Glutamatergic neuron (in vitro differentiated cells): ENCODE measurements at regions not wholly inside any gene's neighbourhood (a gene's known extent, or its start where the extent isn't known, plus 50 kb on each side); places are given as distances from the start of the nearest gene placed in this dataset.

Experiments used
- DNase-seq: peaks from one replicate; pipeline ENCODE4 v3.0.0; 2022
- H3K27ac Mint-ChIP-seq: one replicate; pipeline ENCODE4 v1.8.0; 2020; ENCODE audit warnings: mild to moderate bottlenecking, mixed read lengths, inconsistent platforms; ENCODE audit not compliant: unreplicated experiment
- H3K27me3 Mint-ChIP-seq: one replicate; pipeline ENCODE4 v1.8.0; 2020; ENCODE audit warnings: mild to moderate bottlenecking, moderate library complexity, mixed read lengths, inconsistent platforms; ENCODE audit not compliant: unreplicated experiment
- H3K36me3 Mint-ChIP-seq: one replicate; pipeline ENCODE4 v1.8.0; 2020; ENCODE audit warnings: mild to moderate bottlenecking, mixed read lengths, inconsistent platforms; ENCODE audit not compliant: unreplicated experiment
- H3K4me1 Mint-ChIP-seq: one replicate; pipeline ENCODE4 v1.8.0; 2020; ENCODE audit warnings: mild to moderate bottlenecking, low read depth, mixed read lengths, inconsistent platforms; ENCODE audit not compliant: unreplicated experiment
- H3K4me3 Mint-ChIP-seq: one replicate; pipeline ENCODE4 v1.8.0; 2020; ENCODE audit warnings: mild to moderate bottlenecking, mixed read lengths, inconsistent platforms; ENCODE audit not compliant: unreplicated experiment
- H3K9me3 Mint-ChIP-seq: one replicate; pipeline ENCODE4 v1.8.0; 2020; ENCODE audit warnings: mild to moderate bottlenecking, moderate library complexity, mixed read lengths, inconsistent platforms; ENCODE audit not compliant: unreplicated experiment
- CTCF ChIP-seq: fragments of 200-600 bp; sonication (generic); IDR thresholded peaks from one replicate; pipeline ENCODE4 v1.5.0; 2021; ENCODE audit not compliant: partially characterized antibody, unreplicated experiment

GRCh38 chr21:43274022-43274945, 105.5 kb downstream of the CRYAA start:
- no peak for DNase-seq
- H3K27ac Mint-ChIP-seq, result no peak overlapping the region
- no peak for TF ChIP-seq CTCF
- H3K27me3 Mint-ChIP-seq, result no peaks in the 10 kb centered on the region
- H3K9me3 Mint-ChIP-seq, result peaks cover 6% of the 10 kb centered on the region
- peaks cover 3% of the 10 kb centered on the region for H3K4me1 Mint-ChIP-seq
- no peaks in the 10 kb centered on the region for H3K36me3 Mint-ChIP-seq
- H3K4me3 Mint-ChIP-seq, result no peak overlapping the region

- peaks cover 6% of the 10 kb centered on the region for H3K9me3 Mint-ChIP-seq
- H3K4me1 Mint-ChIP-seq, result peaks cover 2% of the 10 kb centered on the region
- H3K4me3 Mint-ChIP-seq, result no peak overlapping the region
- DNase-seq, result no peak
- TF ChIP-seq CTCF, result no peak
- H3K27ac Mint-ChIP-seq, result no peak overlapping the region
- H3K36me3 Mint-ChIP-seq, result no peaks in the 10 kb centered on the region
- H3K27me3 Mint-ChIP-seq, result no peaks in the 10 kb centered on the region
These were observed 104.9 kb downstream of the CRYAA start for GRCh38 chr21:43273708-43274021.

- peaks cover 3% of the 10 kb centered on the region for H3K4me1 Mint-ChIP-seq
- no peak overlapping the region for H3K27ac Mint-ChIP-seq
- H3K9me3 Mint-ChIP-seq, result peaks cover 6% of the 10 kb centered on the region
- TF ChIP-seq CTCF, result no peak
- H3K36me3 Mint-ChIP-seq, result no peaks in the 10 kb centered on the region
- no peaks in the 10 kb centered on the region for H3K27me3 Mint-ChIP-seq
- no peak overlapping the region for H3K4me3 Mint-ChIP-seq
- DNase-seq, result no peak
These were observed 104.4 kb downstream of the CRYAA start for GRCh38 chr21:43273016-43273707.

- Mint-ChIP-seq H3K4me3 (no peak overlapping the region), H3K9me3 (peaks cover 3% of the 10 kb centered on the region), H3K27ac (no peak overlapping the region), H3K36me3 (no peaks in the 10 kb centered on the region), H3K4me1 (peaks cover 3% of the 10 kb centered on the region), H3K27me3 (no peaks in the 10 kb centered on the region)
- no peak for DNase-seq
- TF ChIP-seq CTCF, result no peak
These were observed 103.8 kb downstream of the CRYAA start for GRCh38 chr21:43272591-43272990.

- Mint-ChIP-seq H3K4me3 (no peak overlapping the region), H3K27me3 (peaks cover under 1% of the 10 kb centered on the region), H3K4me1 (peaks cover 3% of the 10 kb centered on the region), H3K27ac (no peak overlapping the region), H3K36me3 (no peaks in the 10 kb centered on the region), H3K9me3 (peaks cover under 1% of the 10 kb centered on the region)
- no peak for DNase-seq
- no peak for TF ChIP-seq CTCF
These were observed 102.7 kb downstream of the CRYAA start for GRCh38 chr21:43271452-43272020.
